NCI-H2227 (cell line): ENCODE measurements at regions not wholly inside any gene's neighbourhood (a gene's known extent, or its start where the extent isn't known, plus 50 kb on each side); places are given as distances from the start of the nearest gene placed in this dataset.
A peak's percentile ranks its signal among the peaks of the same experiment; 100 is the strongest.

Experiments used
- DNase-seq: peaks from one replicate; lab custom pipeline; 2025; ENCODE audit not compliant: unreplicated experiment; lab: John Stamatoyannopoulos, UW

DNA sequence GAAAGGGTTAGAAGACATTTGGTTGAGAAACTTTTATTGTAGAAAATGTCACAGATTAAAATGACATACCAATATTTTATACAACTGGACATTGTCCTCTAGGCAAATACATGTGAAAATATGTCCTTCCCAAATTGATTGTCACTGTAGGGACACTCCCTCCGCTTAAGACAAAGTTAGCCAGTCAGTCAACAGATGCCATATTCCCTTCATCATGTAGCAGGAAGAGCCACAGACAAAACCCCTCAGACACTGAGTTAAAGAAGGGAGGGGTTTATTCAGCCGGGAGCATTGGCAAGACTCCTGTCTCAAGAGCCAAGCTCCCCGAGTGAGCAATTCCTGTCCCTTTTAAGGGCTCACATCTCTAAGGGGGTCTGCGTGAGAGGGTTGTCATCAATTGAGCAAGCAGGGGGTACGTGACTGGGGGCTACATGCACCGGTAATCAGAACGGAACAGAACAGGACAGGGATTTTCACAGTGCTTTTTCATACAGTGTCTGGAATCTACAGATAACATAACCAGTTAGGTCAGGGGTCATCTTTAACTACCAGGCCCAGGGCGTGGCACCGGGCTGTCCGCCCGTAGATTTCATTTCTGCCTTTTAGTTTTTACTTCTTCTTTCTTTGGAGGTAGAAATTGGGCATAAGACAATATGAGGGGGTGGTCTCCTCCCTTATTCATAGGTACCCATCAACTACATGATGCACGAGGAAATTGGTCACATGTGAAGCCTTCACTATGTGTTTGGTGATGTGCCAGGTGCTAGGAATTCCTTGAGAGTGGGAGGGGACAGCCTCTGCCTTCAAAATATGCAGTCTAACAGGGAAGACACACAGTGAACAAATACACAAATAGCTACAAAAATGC lies 155.7 kb upstream of the CDYL start:
- DNase-seq = no peak

DNA sequence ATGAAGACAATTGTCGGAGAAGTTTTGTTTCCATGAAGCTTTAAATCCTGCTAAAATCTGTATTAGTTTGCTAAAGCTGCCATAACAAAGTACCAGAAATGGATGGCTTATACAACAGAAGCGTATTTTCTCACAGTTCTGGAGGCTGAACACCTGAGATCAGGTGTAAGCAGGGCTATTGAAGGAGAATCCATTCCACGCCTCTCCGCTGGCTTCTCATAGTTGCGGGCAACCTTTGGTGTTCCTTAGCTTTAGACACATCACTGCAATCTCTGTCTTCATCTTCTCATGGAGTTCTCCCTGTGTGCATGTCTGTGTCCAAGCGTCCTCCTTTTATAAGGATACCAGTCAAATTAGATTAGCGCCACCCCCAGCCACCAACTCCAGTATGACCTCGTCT lies 159.9 kb upstream of the CDYL start:
- DNase-seq = no peak

DNA sequence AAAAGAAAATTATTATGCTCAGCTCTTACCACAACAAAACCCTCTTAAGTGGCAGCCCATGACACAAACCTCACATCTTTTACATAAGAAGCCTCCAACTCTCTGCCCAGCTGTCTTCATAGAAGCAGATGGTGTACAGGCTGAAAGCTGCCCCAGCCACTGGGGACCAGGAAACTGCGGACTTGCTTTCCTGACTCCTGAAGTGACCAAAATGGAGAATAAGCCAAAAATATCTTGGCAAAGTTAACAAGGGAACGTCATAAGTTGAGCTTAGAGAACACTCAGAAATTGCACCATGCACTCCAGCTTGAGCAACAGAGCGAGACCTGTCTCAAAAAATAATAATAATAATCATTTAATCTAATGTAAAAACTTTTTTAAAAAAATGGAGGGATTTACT lies 160.3 kb upstream of the CDYL start:
- no peak for DNase-seq

DNA sequence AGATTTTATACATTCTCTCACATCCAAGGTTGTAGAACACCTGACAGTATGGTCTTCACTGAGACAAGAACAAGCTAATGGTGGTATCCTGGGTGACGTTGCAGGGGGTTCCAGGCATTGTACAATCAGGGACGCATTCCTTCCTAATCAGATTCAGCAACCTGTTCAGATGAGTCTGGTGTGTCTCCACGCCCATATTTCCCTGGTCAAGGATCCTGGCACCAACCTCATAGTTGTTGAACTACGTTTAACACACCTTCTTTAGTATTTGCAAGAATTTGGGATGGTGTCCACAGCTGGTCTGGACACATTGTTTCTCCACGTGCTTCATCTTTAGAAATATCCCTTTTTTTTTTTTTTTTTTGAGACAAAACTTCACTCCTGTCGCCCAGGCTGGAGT lies 161.0 kb upstream of the CDYL start:
- DNase-seq = no peak

DNA sequence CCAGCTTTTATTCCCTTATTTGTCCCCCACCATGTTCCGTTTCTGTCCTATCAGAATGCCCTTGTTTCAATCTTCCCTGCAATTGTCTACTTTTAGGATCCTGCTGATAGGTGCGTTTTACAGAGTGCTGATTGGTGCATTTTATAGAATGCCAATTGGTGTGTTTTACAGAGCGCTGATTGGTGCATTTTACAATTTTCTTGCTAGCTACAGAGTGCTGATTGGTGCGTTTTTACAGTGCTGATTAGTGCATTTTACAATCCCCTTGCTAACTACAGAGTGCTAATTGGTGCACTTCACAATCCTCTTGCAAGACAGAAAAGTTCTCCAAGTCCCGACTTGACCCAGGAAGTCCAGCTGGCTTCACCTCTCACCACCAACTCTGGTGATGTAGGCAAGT lies 161.6 kb upstream of the CDYL start:
- DNase-seq = no peak

DNA sequence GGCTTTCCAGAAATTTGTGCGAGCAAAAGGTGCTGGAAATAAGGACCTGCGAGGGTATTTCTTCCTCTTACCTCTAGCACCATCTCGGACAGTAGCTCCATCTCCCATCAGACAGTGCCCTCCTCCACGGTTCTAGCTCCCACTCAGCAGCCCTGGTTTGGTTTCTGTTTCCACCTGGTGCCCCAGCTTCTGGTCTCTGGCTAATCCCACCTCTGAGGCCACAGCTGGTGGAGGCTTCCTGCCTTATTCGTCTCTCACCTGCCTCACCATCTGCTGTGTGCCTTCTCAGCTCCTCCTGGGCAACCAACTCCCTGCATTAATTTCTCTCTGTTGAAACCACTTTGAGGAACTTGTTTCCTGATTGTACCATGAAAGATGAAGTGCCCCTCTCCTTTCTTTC lies 162.4 kb upstream of the CDYL start:
- no peak for DNase-seq

DNA sequence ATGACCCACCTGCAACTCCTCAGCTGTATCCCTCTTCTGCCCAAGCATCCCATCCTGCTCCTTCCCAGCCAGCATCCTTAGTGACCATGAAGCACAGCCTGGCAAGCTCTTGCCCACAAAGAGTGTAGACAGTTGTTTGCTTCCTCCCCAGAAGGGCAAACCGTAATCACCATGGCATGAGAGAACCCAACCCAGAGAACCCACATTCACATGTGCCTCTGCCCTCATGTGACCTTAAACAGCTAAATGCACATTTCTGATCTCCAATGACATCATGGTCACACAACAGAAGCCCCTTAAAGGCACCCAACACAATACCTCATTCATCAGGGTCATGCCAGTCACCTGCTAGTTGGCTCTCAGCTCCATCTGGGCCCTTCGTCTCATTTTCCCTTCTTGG lies 162.8 kb upstream of the CDYL start:
- no peak for DNase-seq

DNA sequence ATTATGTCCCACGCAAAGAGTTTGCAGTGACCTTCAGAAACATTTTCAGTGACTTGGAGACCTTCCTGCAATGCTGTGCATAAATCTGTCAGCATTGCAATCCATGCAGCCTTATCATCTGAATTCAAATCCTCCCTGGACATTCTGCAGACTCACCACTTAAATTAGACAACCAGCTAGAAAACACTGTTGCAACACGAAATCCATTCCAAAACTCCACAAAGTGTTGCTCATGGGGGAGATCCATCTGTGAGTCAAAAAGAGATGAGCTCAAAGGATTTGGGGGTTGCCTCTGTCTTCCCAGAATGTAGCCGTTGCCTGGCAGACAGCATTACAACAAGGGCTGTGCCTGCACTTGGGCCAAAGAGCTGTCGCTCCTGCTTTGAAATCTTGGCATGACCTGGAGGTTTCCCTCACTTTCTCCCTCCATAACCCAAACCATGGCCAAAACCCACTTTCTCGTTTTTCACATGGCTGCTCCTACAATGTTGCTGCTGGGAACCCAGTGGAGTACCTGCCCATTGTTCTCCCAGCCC lies 163.5 kb upstream of the CDYL start:
- DNase-seq = no peak

DNA sequence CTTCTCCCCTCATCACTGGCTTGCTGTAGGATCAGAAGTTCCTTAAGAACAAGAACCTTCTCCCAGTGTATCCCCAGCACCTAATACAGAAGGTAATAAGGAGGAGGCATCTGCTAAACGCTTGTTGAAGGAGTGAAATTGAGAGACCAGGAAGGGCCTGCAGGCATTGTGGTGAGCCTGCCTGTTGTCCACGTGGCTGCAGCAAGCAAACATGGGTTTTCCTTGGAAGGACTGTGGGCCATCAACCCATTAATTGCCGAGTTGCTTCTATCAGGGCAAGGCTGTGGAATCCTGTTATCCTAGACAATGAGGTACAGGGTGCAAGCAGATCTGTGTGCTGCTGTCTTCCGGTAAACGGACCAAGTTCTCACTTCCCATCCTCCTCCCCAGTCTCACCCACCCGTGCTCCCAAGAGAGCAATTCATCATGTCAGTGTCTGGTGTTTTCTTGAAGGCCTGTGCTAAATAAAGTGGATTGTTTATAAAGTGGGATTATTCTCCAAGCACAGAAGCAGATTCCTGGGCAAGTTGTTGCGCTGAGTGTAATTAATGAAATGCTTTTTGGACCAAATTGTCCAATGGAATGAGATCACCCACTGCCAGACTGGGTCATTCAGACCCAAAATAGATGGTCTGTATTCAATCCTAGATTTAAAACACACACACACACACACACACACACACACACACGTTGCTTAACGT lies 164.6 kb upstream of the CDYL start:
- no peak for DNase-seq

DNA sequence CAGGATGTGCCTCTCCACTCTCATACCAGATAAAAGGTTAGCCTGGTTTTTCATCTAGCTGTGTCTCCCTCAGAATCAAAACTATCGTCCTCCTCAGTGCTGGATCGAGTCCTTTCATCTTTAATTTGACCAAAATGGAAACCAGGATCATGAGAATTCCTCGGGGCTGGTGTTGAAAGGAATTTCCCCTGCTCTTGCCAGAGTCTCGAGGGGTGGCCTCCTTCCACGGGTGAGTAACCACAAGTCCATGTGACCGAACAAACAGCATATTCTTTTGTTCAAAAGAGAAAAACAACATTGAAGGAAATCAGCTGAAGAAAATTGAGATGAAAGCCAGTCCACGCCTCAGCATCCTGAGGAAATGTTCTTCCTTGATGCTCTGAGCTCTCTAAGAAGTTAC lies 165.9 kb upstream of the CDYL start:
- DNase-seq = no peak

DNA sequence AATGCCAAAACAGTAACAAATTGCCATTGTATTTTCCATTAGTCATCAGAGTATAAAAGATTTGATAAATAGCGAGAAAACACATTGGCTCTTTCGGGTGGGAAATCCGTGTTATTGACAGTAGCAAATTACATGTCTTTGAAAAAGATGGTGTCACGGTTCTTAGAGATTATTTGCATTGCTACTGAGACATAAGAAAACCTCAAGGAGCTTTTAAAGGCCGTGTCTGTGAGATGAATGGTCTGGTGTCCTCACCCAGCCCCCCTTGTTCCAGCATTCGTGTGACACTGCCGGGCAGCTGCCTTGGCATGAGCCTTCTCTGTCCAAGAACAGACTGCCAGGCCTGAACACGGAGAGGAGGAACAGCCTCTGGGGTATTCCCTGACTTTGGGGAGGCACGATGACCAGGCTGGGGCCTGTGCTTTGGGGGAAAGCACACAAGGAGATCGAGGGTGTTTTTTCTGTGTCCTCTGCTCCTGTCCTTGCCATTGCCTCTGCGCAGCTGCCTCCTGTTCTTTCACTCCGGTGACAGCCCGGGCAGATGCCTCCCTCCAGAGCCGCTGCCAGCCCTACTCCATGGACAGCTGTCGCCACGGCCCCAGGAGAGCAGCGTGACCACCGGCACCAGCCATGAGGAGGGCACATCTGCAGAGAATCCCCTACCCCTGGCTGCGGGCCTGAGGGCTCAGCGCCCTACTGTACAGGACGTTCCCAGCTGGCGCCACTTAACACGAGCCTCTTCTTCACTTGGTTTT lies 167.7 kb upstream of the CDYL start:
- no peak for DNase-seq

DNA sequence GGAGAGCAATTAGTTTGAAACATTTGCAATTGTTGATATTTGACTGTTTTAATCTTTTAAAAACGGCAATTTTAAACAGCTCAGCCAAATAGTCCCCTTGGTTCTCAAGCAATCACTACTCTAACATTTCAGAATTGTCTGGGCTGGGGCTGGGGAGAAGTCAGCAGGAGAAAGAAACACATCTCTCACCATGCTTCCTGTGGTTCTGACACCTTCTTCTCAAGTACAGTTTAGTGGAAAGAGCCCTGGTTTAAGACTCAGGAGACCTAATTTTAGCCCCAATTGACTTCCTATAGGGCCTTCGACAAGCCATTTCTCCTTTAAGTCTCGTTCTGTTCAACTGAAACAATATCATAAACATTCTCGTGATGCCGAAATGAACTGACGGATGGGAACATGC lies 168.4 kb upstream of the CDYL start:
- DNase-seq = no peak

DNA sequence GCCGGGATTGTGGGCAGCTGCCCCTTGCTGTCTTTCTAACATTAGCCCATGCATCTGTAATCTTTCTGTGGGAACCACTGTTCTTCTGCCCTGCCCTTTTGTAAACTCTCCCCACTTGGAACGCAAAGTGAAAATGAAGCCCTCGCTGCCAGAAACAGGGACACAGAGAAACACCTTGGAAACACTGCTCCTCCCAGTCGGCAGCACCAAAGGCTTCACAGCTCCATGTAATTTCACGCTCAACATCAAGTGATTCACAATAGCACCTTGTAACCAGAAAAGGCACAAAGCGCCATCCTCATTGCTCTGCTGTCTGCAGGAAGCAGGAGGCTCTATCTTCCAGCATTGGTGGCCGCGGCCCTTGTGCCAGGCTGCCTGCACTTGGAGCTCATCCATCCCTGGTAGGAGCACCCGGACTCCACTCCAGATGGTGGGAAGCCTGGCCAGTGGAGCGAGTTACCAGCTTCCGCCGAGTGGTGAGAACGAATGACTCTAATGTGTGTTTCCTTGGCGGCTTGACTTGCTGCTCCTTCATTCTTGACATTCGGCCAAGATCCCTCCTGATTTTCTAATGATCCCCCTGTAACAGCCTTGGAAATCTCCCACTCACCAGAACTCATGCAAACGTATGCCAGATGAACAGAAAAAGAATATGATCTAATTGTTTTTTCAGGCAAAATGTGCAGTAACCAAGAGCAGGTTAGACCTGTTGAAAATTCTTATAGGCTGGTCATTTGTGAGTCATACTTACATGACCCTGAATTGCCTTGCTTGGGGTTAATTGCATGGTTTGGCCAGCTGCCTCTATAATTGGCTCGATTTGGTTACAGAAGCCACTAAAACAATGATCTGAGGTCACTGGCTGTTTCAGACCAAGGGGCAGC lies 169.1 kb upstream of the CDYL start:
- peak; percentile 13 for DNase-seq

DNA sequence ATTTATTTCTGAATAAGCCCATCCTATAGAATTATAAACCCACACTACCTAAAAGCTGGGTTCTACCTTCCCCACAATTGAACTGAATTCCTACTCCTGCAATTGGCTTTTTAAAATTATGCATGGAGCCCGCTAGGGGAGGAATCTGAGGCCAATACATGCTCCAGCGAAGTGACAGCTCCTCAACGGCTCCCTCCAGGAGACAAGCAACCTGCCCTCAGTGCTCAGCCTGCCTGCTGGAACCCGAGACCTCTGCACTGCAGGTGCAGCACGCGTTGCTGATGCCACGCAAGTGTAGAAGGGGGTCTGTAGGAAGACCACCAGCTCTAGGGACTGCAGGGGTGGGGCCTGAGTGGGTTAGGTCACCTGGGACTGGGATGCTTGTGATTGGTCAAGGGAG lies 170.2 kb upstream of the CDYL start:
- DNase-seq = no peak

DNA sequence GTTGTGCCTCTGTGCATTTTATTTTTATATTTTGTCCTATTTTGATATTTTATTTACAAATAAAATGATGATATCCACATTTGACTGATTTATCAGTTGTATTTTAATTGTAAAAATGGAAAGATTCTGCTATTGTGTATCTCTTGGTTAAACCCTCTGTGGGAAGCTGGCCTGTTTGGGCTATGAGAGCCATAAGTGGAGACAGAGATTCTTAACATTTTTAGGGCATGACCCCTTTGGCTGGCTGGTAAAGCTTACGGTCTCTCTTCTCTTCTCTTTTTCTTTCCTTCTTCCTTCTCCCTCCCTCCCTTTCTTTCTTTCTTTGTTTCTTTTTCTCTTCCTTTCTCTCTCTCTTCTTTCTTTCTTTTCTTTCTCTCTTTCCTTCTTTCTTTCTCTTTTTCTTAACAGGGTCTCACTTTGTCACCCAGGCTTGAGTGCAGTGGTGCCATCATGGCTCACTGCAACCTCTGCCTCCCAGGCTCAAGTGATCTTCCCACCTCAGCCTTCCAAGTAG lies 172.3 kb upstream of the CDYL start:
- DNase-seq = no peak

DNA sequence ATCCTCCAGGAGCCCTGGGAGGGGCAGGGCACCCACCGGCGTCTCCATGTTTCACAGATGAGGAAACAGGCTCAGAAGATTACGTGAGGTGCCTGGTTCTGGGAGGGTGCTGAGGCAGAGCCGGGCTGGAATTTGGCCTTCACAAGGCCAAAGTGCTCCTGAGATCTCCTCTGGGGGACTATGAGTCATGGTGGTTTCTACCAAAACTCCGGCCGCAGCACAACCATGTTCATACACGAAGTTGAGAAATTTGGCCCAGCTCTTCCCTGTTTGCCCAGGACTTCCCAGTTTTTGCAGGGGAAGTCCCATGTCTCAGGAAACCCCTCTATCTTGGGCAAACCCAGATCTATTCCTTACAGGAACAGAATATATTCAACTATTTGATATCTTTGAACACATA lies 172.9 kb upstream of the CDYL start:
- DNase-seq = no peak

DNA sequence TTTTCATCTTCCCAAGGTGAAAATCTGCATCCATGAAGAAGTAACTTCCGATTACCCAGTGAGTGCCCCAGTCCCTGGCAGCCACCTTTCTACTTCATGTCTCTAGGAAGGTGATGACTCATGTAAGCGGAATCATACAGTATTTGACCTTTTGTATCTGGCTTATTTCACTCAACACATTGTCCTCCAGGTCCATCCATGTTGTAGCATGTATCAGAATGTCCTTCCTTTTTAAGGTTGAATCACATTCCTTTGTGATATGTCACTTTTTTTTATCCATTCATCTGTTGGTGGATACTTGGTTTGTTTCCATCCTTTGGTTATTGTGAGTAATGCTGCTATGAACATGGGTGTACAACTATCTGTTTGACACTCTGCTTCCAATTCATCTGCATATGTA lies 176.3 kb upstream of the CDYL start:
- DNase-seq = no peak

DNA sequence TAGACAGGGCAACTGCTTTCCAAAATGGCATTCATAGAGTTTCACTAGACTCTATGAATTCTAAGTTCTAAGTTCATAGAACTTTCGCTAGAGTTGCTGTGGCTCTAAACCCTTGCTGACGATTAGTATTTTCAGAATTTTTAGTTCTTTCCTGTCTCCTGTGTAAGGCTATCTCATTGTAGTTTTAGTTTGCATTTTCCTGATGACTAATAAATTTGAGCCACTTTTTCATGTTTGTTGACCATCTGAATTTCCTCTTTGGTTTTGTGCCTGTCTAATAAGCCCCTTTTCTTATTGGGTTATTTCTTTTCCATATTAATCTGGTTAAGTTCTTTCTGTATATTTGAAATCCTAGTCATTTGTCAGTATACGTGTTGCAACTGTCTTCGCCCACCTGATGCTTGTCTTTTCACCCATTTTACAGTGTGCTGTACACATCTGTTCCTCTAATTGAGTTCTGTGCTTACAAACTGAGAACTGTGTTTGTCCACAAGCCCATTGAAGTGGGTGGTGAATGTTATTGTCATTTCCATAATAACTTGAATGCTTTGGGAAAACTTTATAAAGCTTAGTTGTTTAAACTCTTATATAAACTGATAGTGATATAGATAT lies 177.7 kb upstream of the CDYL start:
- DNase-seq = no peak

DNA sequence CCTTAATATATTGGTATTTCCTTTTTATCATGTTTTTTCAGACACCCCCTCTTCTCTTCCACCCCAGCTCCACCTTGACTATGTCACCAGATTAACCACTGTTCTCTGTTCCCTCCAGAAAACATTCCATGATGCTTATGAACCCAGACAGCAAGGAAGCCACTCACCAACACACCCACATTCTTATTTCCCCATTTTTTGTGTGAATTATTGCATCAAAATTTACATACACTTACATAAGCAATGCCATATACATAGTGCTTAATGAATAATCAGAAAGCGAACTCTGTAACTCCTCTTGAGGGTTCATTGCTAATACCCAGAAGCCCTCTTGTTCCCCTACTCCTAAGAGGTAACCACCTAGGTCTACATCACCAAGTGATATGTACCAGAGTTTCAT lies 182.3 kb upstream of the CDYL start:
- DNase-seq = no peak

DNA sequence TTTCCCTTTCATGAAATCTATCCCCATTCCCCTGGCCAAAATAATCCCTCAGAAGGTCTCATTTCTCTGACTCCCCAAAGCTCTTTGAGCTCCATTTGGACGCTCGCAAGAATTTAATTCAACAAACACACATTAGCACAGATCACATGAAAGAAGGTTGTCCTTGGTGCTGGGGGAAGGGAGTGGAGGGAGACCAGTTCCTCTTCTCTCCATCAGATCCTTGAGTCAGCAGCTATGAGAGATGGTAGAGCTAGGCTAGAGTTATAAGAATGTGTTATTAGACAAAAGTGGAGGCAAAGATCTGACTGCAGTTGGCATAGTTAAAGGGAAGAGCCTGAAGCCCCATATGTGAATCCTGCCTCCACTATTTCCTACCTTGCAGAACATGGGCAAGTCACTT lies 184.2 kb upstream of the CDYL start:
- DNase-seq = no peak
